WTC11 (cell line): ENCODE measurements at regions not wholly inside any gene's neighbourhood (a gene's known extent, or its start where the extent isn't known, plus 50 kb on each side); places are given as distances from the start of the nearest gene placed in this dataset.

Source experiments
- ATAC-seq: fragments of 200-7000 bp; cut with Tn5 transposase; 2 replicates; pipeline ENCODE4 v1.10.0; 2021; ENCODE audit warnings: mild to moderate bottlenecking, moderate library complexity
- CTCF ChIA-PET: fragments of 300-600 bp; sonication (Branson Sonifier 250); formaldehyde crosslinking; loops from one replicate; lab custom pipeline; 2021; ENCODE audit warnings: antibody characterized with exemption; lab: Charles Lee
- POLR2A ChIA-PET: fragments of 350-600 bp; sonication (Branson Sonifier 250); formaldehyde crosslinking; loops from one replicate; lab custom pipeline; 2021; ENCODE audit warnings: antibody characterized with exemption; lab: Charles Lee
- DNase-seq: peaks from one replicate; pipeline ENCODE4 v3.0.0; 2021; ENCODE audit warnings: low spot score
- H3K27ac Mint-ChIP-seq: 2 replicates; pipeline ENCODE4 v1.8.0; 2021; ENCODE audit warnings: mixed read lengths
- H3K27me3 Mint-ChIP-seq: 2 replicates; pipeline ENCODE4 v1.8.0; 2021; ENCODE audit warnings: low read depth, mild to moderate bottlenecking, moderate library complexity, mixed read lengths
- H3K36me3 Mint-ChIP-seq: 2 replicates; pipeline ENCODE4 v1.8.0; 2021; ENCODE audit warnings: mixed read lengths
- H3K4me1 Mint-ChIP-seq: 2 replicates; pipeline ENCODE4 v1.8.0; 2022; ENCODE audit warnings: mixed read lengths
- H3K4me3 Mint-ChIP-seq: 2 replicates; pipeline ENCODE4 v1.8.0; 2021; ENCODE audit warnings: mild to moderate bottlenecking, moderate library complexity, mixed read lengths
- H3K9me3 Mint-ChIP-seq: 2 replicates; pipeline ENCODE4 v1.8.0; 2021; ENCODE audit warnings: mixed read lengths
- FOXK1 ChIP-seq: sonication (generic); formaldehyde crosslinking; IDR thresholded peaks from 2 replicates; pipeline ENCODE4 v1.8.0; 2022; ENCODE audit warnings: mild to moderate bottlenecking, moderate library complexity, missing genetic modification reagents
- HMGA2 ChIP-seq: fragments of 250-450 bp; sonication (Bioruptor Pico); IDR thresholded peaks from 2 replicates; pipeline ENCODE4 v1.4.0; 2021; ENCODE audit warnings: mild to moderate bottlenecking, moderate library complexity
- IRF2 ChIP-seq: sonication (generic); formaldehyde crosslinking; IDR thresholded peaks from 2 replicates; pipeline ENCODE4 v1.8.0; 2022; ENCODE audit warnings: low read depth, missing genetic modification reagents, borderline replicate concordance
- MYBL2 ChIP-seq: sonication (generic); formaldehyde crosslinking; IDR thresholded peaks from 2 replicates; pipeline ENCODE4 v1.8.1; 2023; ENCODE audit warnings: mild to moderate bottlenecking, moderate library complexity, missing genetic modification reagents
- NR1H2 ChIP-seq: sonication (generic); formaldehyde crosslinking; IDR thresholded peaks from 2 replicates; pipeline ENCODE4 v1.9.0; 2021; ENCODE audit warnings: mild to moderate bottlenecking, moderate library complexity, missing genetic modification reagents
- NR2C2 ChIP-seq: sonication (generic); formaldehyde crosslinking; IDR thresholded peaks from 2 replicates; pipeline ENCODE4 v1.8.0; 2022; ENCODE audit warnings: mild to moderate bottlenecking, missing genetic modification reagents
- RELA ChIP-seq: sonication (generic); formaldehyde crosslinking; IDR thresholded peaks from 2 replicates; pipeline ENCODE4 v1.8.1; 2022; ENCODE audit warnings: missing genetic modification reagents, mild to moderate bottlenecking, borderline replicate concordance
- SP1 ChIP-seq: sonication (generic); formaldehyde crosslinking; conservative IDR thresholded peaks from 2 replicates; pipeline ENCODE4 v1.8.1; 2022; ENCODE audit warnings: missing genetic modification reagents
- TCF7 ChIP-seq: sonication (generic); formaldehyde crosslinking; IDR thresholded peaks from 2 replicates; pipeline ENCODE4 v1.8.0; 2022; ENCODE audit warnings: mild to moderate bottlenecking, low read depth, missing genetic modification reagents, moderate library complexity
- TEAD4 ChIP-seq: sonication (generic); formaldehyde crosslinking; IDR thresholded peaks from 2 replicates; pipeline ENCODE4 v1.8.0; 2022; ENCODE audit warnings: mild to moderate bottlenecking, missing genetic modification reagents
- ZNF121 ChIP-seq: sonication (generic); formaldehyde crosslinking; IDR thresholded peaks from 2 replicates; pipeline ENCODE4 v1.8.0; 2023; ENCODE audit warnings: missing genetic modification reagents
- ZNF138 ChIP-seq: sonication (generic); formaldehyde crosslinking; conservative IDR thresholded peaks from 2 replicates; pipeline ENCODE4 v1.8.1; 2022; ENCODE audit warnings: mild to moderate bottlenecking, moderate library complexity, missing genetic modification reagents
- ZNF263 ChIP-seq: sonication (generic); formaldehyde crosslinking; IDR thresholded peaks from 2 replicates; pipeline ENCODE4 v1.8.1; 2022; ENCODE audit warnings: low read depth, mild to moderate bottlenecking, moderate library complexity, missing genetic modification reagents
- ZNF317 ChIP-seq: sonication (generic); formaldehyde crosslinking; IDR thresholded peaks from 2 replicates; pipeline ENCODE4 v1.8.1; 2023; ENCODE audit warnings: low read depth, mild to moderate bottlenecking, moderate library complexity, missing genetic modification reagents, borderline replicate concordance
- ZNF671 ChIP-seq: fragments of 250-450 bp; sonication (Bioruptor Pico); IDR thresholded peaks from 2 replicates; pipeline ENCODE4 v1.8.0; 2021; ENCODE audit warnings: mild to moderate bottlenecking
- TF ChIP-seq, protein P1 (sequence below): fragments of 250-450 bp; sonication (Bioruptor Pico); IDR thresholded peaks from 2 replicates; pipeline ENCODE4 v1.9.0; 2021; ENCODE audit warnings: mild to moderate bottlenecking, borderline replicate concordance
- TF ChIP-seq, protein P2 (sequence below): fragments of 250-450 bp; sonication (Bioruptor Pico); IDR thresholded peaks from 2 replicates; pipeline ENCODE4 v1.8.0; 2021; ENCODE audit warnings: mild to moderate bottlenecking
- TF ChIP-seq, protein P3 (sequence below): fragments of 250-450 bp; sonication (Bioruptor Pico); conservative IDR thresholded peaks from 2 replicates; pipeline ENCODE4 v1.9.0; 2021; ENCODE audit warnings: mild to moderate bottlenecking
- TF ChIP-seq, protein P4 (sequence below): sonication (generic); formaldehyde crosslinking; conservative IDR thresholded peaks from 2 replicates; pipeline ENCODE4 v1.8.1; 2023; ENCODE audit warnings: mild to moderate bottlenecking, low read depth, missing genetic modification reagents, moderate library complexity

DNA sequence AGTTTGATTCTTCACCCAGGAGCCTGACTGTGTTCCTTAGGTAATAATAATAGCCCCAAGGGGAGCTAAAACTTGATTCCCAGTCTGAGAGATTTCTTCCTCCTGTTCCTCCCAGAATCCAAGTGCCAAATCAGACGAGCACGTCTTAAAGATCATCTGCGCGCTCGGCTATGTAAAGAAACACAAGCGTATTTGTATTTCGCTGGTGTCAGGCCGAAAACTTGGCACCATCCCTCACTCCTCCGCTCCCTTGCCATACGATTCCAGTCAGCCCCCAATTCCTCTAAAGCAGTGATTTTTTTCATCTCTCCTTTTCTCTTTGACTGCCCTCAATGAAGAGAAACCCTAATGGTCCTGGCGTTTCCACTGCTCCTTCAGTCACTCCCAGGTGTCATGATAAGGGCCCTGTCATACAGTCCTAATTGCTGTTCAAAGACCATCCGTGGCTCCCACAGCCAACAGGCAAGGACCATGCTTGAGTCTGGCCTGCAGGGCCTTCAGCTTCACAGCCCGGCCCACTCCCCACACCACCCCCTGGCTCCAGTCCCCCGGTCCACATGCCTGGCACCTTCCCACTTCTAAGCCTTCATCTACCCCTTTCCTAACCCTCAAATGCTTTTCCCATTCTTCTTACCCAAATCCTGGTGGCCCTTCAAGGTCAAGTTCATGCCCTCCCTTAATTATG is 130.8 kb upstream of the ID2 start:
- Mint-ChIP-seq H3K9me3 (peaks cover 3% of the 10 kb centered on the region; the same call in 1 of the 2 replicates), H3K4me3 (no peak overlapping the region), H3K36me3 (no peaks in the 10 kb centered on the region), H3K27me3 (no peaks in the 10 kb centered on the region; the same call in 1 of the 2 replicates), H3K27ac (peak overlapping the region; percentile 30; the same call in 1 of the 2 replicates), H3K4me1 (peaks cover 9% of the 10 kb centered on the region)
- TF ChIP-seq, protein P1, sequence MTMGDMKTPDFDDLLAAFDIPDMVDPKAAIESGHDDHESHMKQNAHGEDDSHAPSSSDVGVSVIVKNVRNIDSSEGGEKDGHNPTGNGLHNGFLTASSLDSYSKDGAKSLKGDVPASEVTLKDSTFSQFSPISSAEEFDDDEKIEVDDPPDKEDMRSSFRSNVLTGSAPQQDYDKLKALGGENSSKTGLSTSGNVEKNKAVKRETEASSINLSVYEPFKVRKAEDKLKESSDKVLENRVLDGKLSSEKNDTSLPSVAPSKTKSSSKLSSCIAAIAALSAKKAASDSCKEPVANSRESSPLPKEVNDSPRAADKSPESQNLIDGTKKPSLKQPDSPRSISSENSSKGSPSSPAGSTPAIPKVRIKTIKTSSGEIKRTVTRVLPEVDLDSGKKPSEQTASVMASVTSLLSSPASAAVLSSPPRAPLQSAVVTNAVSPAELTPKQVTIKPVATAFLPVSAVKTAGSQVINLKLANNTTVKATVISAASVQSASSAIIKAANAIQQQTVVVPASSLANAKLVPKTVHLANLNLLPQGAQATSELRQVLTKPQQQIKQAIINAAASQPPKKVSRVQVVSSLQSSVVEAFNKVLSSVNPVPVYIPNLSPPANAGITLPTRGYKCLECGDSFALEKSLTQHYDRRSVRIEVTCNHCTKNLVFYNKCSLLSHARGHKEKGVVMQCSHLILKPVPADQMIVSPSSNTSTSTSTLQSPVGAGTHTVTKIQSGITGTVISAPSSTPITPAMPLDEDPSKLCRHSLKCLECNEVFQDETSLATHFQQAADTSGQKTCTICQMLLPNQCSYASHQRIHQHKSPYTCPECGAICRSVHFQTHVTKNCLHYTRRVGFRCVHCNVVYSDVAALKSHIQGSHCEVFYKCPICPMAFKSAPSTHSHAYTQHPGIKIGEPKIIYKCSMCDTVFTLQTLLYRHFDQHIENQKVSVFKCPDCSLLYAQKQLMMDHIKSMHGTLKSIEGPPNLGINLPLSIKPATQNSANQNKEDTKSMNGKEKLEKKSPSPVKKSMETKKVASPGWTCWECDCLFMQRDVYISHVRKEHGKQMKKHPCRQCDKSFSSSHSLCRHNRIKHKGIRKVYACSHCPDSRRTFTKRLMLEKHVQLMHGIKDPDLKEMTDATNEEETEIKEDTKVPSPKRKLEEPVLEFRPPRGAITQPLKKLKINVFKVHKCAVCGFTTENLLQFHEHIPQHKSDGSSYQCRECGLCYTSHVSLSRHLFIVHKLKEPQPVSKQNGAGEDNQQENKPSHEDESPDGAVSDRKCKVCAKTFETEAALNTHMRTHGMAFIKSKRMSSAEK (CRISPR knock-in tag), result no peak
- ChIA-PET POLR2A (no interaction called here), CTCF (interaction anchor here (1.0 kb wide), 1 partner anchor 142 kb away, joined by 3 read pairs; no protein-coding TSS in a partner anchor)
- ATAC-seq (no peak), DNase-seq (no peak)

DNA sequence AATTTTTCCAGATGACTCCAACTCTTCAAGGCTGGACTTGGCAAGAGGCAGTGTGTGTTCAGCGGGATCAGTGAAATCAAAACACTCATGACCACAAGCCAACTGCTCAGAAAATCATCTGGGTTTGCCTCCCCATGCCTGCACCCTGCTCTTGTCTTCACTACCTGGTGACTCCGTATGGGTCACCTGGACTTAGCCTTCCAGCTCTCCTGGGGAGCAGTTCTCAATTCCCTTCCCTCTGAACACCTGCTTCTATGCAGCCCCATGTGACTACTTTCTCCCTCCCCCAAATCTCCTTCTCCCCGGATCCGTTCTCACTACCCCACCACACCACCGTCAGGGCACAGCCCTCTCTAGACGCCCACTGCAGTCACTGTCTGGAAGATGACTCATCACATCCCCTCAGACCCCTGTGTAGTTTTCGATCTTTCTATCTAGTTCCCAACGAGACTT is 130.2 kb upstream of the ID2 start:
- TF ChIP-seq ZNF671 (CRISPR knock-in tag) (no peak), HMGA2 (CRISPR knock-in tag) (no peak), ZNF317 (CRISPR knock-in tag) (no peak), TEAD4 (CRISPR knock-in tag) (no peak), IRF2 (CRISPR knock-in tag) (no peak), NR1H2 (CRISPR knock-in tag) (no peak), TCF7 (no peak), NR2C2 (CRISPR knock-in tag) (no peak), SP1 (CRISPR knock-in tag) (no peak), ZNF263 (no peak), RELA (no peak), ZNF138 (CRISPR knock-in tag) (no peak), MYBL2 (no peak), ZNF121 (CRISPR knock-in tag) (no peak), FOXK1 (CRISPR knock-in tag) (no peak)
- TF ChIP-seq, protein P2, sequence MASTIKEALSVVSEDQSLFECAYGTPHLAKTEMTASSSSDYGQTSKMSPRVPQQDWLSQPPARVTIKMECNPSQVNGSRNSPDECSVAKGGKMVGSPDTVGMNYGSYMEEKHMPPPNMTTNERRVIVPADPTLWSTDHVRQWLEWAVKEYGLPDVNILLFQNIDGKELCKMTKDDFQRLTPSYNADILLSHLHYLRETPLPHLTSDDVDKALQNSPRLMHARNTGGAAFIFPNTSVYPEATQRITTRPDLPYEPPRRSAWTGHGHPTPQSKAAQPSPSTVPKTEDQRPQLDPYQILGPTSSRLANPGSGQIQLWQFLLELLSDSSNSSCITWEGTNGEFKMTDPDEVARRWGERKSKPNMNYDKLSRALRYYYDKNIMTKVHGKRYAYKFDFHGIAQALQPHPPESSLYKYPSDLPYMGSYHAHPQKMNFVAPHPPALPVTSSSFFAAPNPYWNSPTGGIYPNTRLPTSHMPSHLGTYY (CRISPR knock-in tag), result no peak
- TF ChIP-seq, protein P3, sequence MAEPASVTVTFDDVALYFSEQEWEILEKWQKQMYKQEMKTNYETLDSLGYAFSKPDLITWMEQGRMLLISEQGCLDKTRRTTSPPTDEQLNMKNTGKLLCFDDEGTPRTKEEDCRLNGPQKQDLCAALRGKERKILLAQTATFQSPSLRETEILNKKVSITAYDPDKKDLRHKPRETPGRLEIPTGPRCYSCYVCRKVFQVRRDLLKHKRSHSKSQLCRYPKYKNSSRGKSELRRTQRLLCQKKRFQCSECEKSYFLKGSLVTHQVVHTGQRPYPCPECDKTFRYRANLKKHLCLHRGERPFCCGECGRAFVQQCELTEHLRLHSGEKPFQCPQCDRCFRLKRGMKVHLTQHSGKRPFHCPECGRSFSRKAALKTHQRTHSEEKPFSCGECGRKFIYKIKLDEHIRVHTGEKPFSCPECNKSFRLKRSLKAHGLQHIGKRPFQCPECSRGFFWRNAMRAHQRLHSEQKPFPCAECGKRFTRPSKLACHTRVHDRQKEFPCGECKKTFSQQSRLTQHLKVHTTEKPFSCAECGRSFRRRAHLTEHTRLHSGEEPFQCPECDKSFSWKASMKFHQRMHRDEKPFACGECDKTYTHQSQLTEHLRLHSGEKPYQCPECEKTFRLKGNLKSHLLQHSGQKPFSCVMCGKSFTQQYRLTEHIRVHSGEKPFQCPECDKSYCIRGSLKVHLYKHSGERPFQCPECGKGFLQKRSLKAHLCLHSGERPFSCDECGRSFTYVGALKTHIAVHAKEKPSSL (CRISPR knock-in tag), result no peak
- TF ChIP-seq, protein P4, sequence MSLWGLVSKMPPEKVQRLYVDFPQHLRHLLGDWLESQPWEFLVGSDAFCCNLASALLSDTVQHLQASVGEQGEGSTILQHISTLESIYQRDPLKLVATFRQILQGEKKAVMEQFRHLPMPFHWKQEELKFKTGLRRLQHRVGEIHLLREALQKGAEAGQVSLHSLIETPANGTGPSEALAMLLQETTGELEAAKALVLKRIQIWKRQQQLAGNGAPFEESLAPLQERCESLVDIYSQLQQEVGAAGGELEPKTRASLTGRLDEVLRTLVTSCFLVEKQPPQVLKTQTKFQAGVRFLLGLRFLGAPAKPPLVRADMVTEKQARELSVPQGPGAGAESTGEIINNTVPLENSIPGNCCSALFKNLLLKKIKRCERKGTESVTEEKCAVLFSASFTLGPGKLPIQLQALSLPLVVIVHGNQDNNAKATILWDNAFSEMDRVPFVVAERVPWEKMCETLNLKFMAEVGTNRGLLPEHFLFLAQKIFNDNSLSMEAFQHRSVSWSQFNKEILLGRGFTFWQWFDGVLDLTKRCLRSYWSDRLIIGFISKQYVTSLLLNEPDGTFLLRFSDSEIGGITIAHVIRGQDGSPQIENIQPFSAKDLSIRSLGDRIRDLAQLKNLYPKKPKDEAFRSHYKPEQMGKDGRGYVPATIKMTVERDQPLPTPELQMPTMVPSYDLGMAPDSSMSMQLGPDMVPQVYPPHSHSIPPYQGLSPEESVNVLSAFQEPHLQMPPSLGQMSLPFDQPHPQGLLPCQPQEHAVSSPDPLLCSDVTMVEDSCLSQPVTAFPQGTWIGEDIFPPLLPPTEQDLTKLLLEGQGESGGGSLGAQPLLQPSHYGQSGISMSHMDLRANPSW (CRISPR knock-in tag), result no peak
- Mint-ChIP-seq H3K4me3 (no peak overlapping the region), H3K27ac (peak overlapping the region; percentile 30; the same call in 1 of the 2 replicates), H3K27me3 (no peaks in the 10 kb centered on the region; the same call in 1 of the 2 replicates), H3K36me3 (no peaks in the 10 kb centered on the region), H3K4me1 (peaks cover 9% of the 10 kb centered on the region), H3K9me3 (peaks cover 3% of the 10 kb centered on the region; the same call in 1 of the 2 replicates)
- no peak for ATAC-seq
- DNase-seq, result no peak
- POLR2A ChIA-PET, result no interaction called here
- CTCF ChIA-PET, result no interaction called here
